ENCODE measurements at regions not wholly inside any gene's neighbourhood (a gene's known extent, or its start where the extent isn't known, plus 50 kb on each side); places are given as distances from the start of the nearest gene placed in this dataset.

- TF ChIP-seq NANOG (IDR thresholded peaks at IDR 0.05; ENCODE audit: borderline replicate concordance) (no peak), EZH2phosphoT487 (IDR thresholded peaks at IDR 0.05; ENCODE audit: unreplicated experiment) (no peak), CTCF (conservative IDR thresholded peaks at IDR 0.05; ENCODE audit: low read depth in 2 of 2) (no peak), CREB1 (CRISPR knock-in tag; IDR thresholded peaks at IDR 0.05; ENCODE audit: low read depth) (no peak), ZNF331 (CRISPR knock-in tag; IDR thresholded peaks at IDR 0.05; ENCODE audit: low read depth) (no peak), ZNF462 (CRISPR knock-in tag; IDR thresholded peaks at IDR 0.05) (no peak), ZNF114 (CRISPR knock-in tag; IDR thresholded peaks at IDR 0.05) (no peak), EZH2 (IDR thresholded peaks at IDR 0.05; ENCODE audit: low read depth, unreplicated experiment) (no peak), ETS1 (IDR thresholded peaks at IDR 0.05) (no peak), STAT1 (IDR thresholded peaks at IDR 0.05; ENCODE audit: unreplicated experiment) (no peak), JUNB (IDR thresholded peaks at IDR 0.05; ENCODE audit: unreplicated experiment) (no peak), POLR2AphosphoS5 (IDR thresholded peaks at IDR 0.05; ENCODE audit: low read depth) (no peak), REST (IDR thresholded peaks at IDR 0.05; ENCODE audit: unreplicated experiment) (no peak)
- no peak overlapping the region for H3K4me3 Mint-ChIP-seq
- H2AFZ ChIP-seq: no peak overlapping the region
- peaks cover 49% of the 10 kb centered on the region for H3K4me1 Mint-ChIP-seq
- no peaks in the 10 kb centered on the region for H3K36me3 ChIP-seq (ENCODE audit: insufficient read depth)
- ATAC-seq (no peak), DNase-seq (ENCODE audit: low spot score) (no peak)
- H3K27me3 ChIP-seq (ENCODE audit: insufficient read depth): no peaks in the 10 kb centered on the region
- H3K27ac ChIP-seq (ENCODE audit: low read depth): no peak overlapping the region
- no peaks in the 10 kb centered on the region for H3K79me2 ChIP-seq (replicated peaks; ENCODE audit: insufficient read depth)
- peaks cover 4% of the 10 kb centered on the region for H3K27me3 Mint-ChIP-seq (ENCODE audit: insufficient read depth, low read depth, poor library complexity)
- H3K4me2 ChIP-seq: no peak overlapping the region
- H3K9me3 Mint-ChIP-seq: no peaks in the 10 kb centered on the region
- H3K27ac Mint-ChIP-seq: no peak overlapping the region
- no peaks in the 10 kb centered on the region for H3K36me3 Mint-ChIP-seq (ENCODE audit: low read depth)
- H4K20me1 ChIP-seq (replicated peaks; ENCODE audit: insufficient read depth): no peaks in the 10 kb centered on the region
- H3K9me2 ChIP-seq (ENCODE audit: insufficient read depth): no peaks in the 10 kb centered on the region; the same call in 1 of the 2 replicates
- H3K4me1 ChIP-seq (ENCODE audit: insufficient read depth): peaks cover 31% of the 10 kb centered on the region
- H3F3A ChIP-seq (replicated peaks; ENCODE audit: low read depth): no peaks in the 10 kb centered on the region
- H3K4me3 ChIP-seq: no peak overlapping the region
Measured at GRCh38 chr16:51355875-51356274, 204.8 kb upstream of the SALL1 start.
